ENCODE measurements at regions not wholly inside any gene's neighbourhood (a gene's known extent, or its start where the extent isn't known, plus 50 kb on each side); places are given as distances from the start of the nearest gene placed in this dataset.
"Not testable (repeated sequence)": the region's sequence is repeated elsewhere in the genome, so short reads cannot be mapped to it uniquely, and the experiment has no call there.

- no peak overlapping the region for H3K9ac ChIP-seq (replicated peaks; ENCODE audit: extremely low read depth, insufficient read depth, low read length)
- no peaks in the 10 kb centered on the region for H3K36me3 ChIP-seq (ENCODE audit: control insufficient read depth in 2 of 2, extremely low read depth in 1 of 2, insufficient read depth in 2 of 2, low read length in 2 of 2)
- no peak for DNase-seq (ENCODE audit: low read depth, low spot score)
- CTCF ChIA-PET = interaction anchor here (0.6 to 1.7 kb wide), 3 partner anchors 58 to 251 kb away, joined by 3 to 10 read pairs (median 3); partner anchors contain the start of gene ENC1
- H3K9me3 ChIP-seq (replicated peaks; ENCODE audit: control insufficient read depth, insufficient read depth, low read length) = no peaks in the 10 kb centered on the region
- no peaks in the 10 kb centered on the region for H4K20me1 ChIP-seq (replicated peaks; ENCODE audit: control insufficient read depth, extremely low read depth, insufficient read depth, low read length)
- no peaks in the 10 kb centered on the region for H3K79me2 ChIP-seq (ENCODE audit: control insufficient read depth, insufficient read depth, low read length)
- FAIRE-seq = peak; percentile 8
- dilution Hi-C loops (cut with MboI; ENCODE audit: extremely low pct_ligation_motif_present, low sequenced_read_pairs) (no loop called here), intact Hi-C loops (cut with micrococcal nuclease) (no loop called here)
- H3K27ac ChIP-seq (ENCODE audit: insufficient read depth, low read depth, low read length) = no peak overlapping the region
- POLR2A ChIA-PET = no interaction called here
- peaks cover 4% of the 10 kb centered on the region for H3K4me1 ChIP-seq (ENCODE audit: control insufficient read depth, extremely low read depth, insufficient read depth, low read length)
- TF ChIP-seq JUN (IDR thresholded peaks at IDR 0.05; ENCODE audit: borderline replicate concordance, insufficient read depth, insufficient read length, low read depth) = no peak
- TF ChIP-seq MYC (IDR thresholded peaks at IDR 0.05; ENCODE audit: low read depth, low read length) = no peak
- no peak for TF ChIP-seq EZH2 (IDR thresholded peaks at IDR 0.05; ENCODE audit: borderline replicate concordance, low read depth, low read length, severe bottlenecking)
- TF ChIP-seq MAX (IDR thresholded peaks at IDR 0.05; ENCODE audit: insufficient read depth, insufficient read length) = no peak
- TF ChIP-seq FOS (IDR thresholded peaks at IDR 0.05; ENCODE audit: borderline replicate concordance, insufficient read depth, low read length) = no peak
- TF ChIP-seq CTCF (IDR thresholded peaks at IDR 0.05; ENCODE audit: extremely low read depth in 1 of 2, insufficient read depth in 1 of 2, low read depth in 1 of 2, low read length in 2 of 2) = no peak
- TF ChIP-seq POLR2AphosphoS5 (IDR thresholded peaks at IDR 0.05; ENCODE audit: insufficient read depth, low read depth, low read length) = no peak
- no peak for TF ChIP-seq GATA2 (IDR thresholded peaks at IDR 0.05; ENCODE audit: insufficient read depth, insufficient read length, low read depth, low read length)
- no peak for TF ChIP-seq POLR2A (IDR thresholded peaks at IDR 0.05; ENCODE audit: low read depth, low read length)
- H3K9me1 ChIP-seq (replicated peaks; ENCODE audit: control insufficient read depth, extremely low read depth, insufficient read depth, low read length) = no peaks in the 10 kb centered on the region
- no peak overlapping the region for H3K4me2 ChIP-seq (ENCODE audit: insufficient read depth, low read length)
- H3K4me3 ChIP-seq (replicated peaks in 1 of 3; ENCODE audit: insufficient read depth in 1 of 3, low read depth in 1 of 3, low read length in 3 of 3) = no peak overlapping the region
- H2AFZ ChIP-seq (ENCODE audit: low read depth, low read length) = no peak overlapping the region
- H3K27me3 ChIP-seq (ENCODE audit: control insufficient read depth in 2 of 2, insufficient read depth in 2 of 2, low read length in 2 of 2) = no peaks in the 10 kb centered on the region
- no TSS peak for BruUV-seq (replicated peaks)
These were observed 250.8 kb downstream of the ENC1 start for GRCh38 chr5:74389531-74390305.

GRCh38 chr5:74388411-74388810 is 252.1 kb downstream of the ENC1 start:
- H3K4me1 ChIP-seq (ENCODE audit: control insufficient read depth, extremely low read depth, insufficient read depth, low read length); H3K9me1 ChIP-seq (replicated peaks; ENCODE audit: control insufficient read depth, extremely low read depth, insufficient read depth, low read length); POLR2A ChIA-PET; dilution Hi-C loops (cut with MboI; ENCODE audit: extremely low pct_ligation_motif_present, low sequenced_read_pairs); H3K36me3 ChIP-seq (ENCODE audit: control insufficient read depth in 2 of 2, extremely low read depth in 1 of 2, insufficient read depth in 2 of 2, low read length in 2 of 2); H3K79me2 ChIP-seq (ENCODE audit: control insufficient read depth, insufficient read depth, low read length); H3K4me3 ChIP-seq (replicated peaks in 1 of 3; ENCODE audit: insufficient read depth in 1 of 3, low read depth in 1 of 3, low read length in 3 of 3); H3K27ac ChIP-seq (ENCODE audit: insufficient read depth, low read depth, low read length); H2AFZ ChIP-seq (ENCODE audit: low read depth, low read length); H3K9me3 ChIP-seq (replicated peaks; ENCODE audit: control insufficient read depth, insufficient read depth, low read length); FAIRE-seq; H3K4me2 ChIP-seq (ENCODE audit: insufficient read depth, low read length); H3K9ac ChIP-seq (replicated peaks; ENCODE audit: extremely low read depth, insufficient read depth, low read length); intact Hi-C loops (cut with micrococcal nuclease); H3K27me3 ChIP-seq (ENCODE audit: control insufficient read depth in 2 of 2, insufficient read depth in 2 of 2, low read length in 2 of 2); BruUV-seq (replicated peaks); DNase-seq (ENCODE audit: low read depth, low spot score); H4K20me1 ChIP-seq (replicated peaks; ENCODE audit: control insufficient read depth, extremely low read depth, insufficient read depth, low read length): not testable (repeated sequence)
- CTCF ChIA-PET = interaction anchor here (1.4 kb wide), 1 partner anchor 253 kb away, joined by 3 read pairs; the partner anchor contains the start of gene ENC1

Measured in endothelial cell of umbilical vein (primary cell).